ENCODE measurements at regions not wholly inside any gene's neighbourhood (a gene's known extent, or its start where the extent isn't known, plus 50 kb on each side); places are given as distances from the start of the nearest gene placed in this dataset.

- ATAC-seq (no peak), DNase-seq (ENCODE audit: low spot score) (no peak)
Observed at GRCh38 chr13:30006246-30006645, 155.8 kb upstream of the UBL3 start.

GRCh38 chr13:30004204-30004603 lies 153.8 kb upstream of the UBL3 start:
- DNase-seq (ENCODE audit: low spot score), result no peak

GRCh38 chr13:30002577-30002976 lies 152.2 kb upstream of the UBL3 start:
- no peak for ATAC-seq

More at GRCh38 chr13:30004204-30004603, 153.8 kb upstream of the UBL3 start:
- no peak for ATAC-seq

GRCh38 chr13:30000370-30000765 lies 150.0 kb upstream of the UBL3 start:
- ATAC-seq (no peak), DNase-seq (ENCODE audit: low spot score) (no peak)

More at GRCh38 chr13:30002577-30002976, 152.2 kb upstream of the UBL3 start:
- DNase-seq (ENCODE audit: low spot score), result no peak

- DNase-seq (ENCODE audit: low spot score), result no peak
- no peak for ATAC-seq
Observed at GRCh38 chr13:29999492-30000369, 149.3 kb upstream of the UBL3 start.

GRCh38 chr13:29996316-29996715 lies 145.9 kb upstream of the UBL3 start:
- ATAC-seq, result no peak
- DNase-seq (ENCODE audit: low spot score), result no peak

GRCh38 chr13:29994911-29995595 lies 144.6 kb upstream of the UBL3 start:
- ATAC-seq (no peak), DNase-seq (ENCODE audit: low spot score) (no peak)

- ATAC-seq (no peak), DNase-seq (ENCODE audit: low spot score) (no peak)
Observed at GRCh38 chr13:29993716-29994488, 143.5 kb upstream of the UBL3 start.

- ATAC-seq (no peak), DNase-seq (ENCODE audit: low spot score) (no peak)
Observed at GRCh38 chr13:29993196-29993595, 142.8 kb upstream of the UBL3 start.

GRCh38 chr13:29991343-29991742 lies 140.9 kb upstream of the UBL3 start:
- DNase-seq (ENCODE audit: low spot score), result no peak
- no peak for ATAC-seq

- ATAC-seq, result no peak
- no peak for DNase-seq (ENCODE audit: low spot score)
Observed at GRCh38 chr13:29987340-29987739, 136.9 kb upstream of the UBL3 start.

DNA sequence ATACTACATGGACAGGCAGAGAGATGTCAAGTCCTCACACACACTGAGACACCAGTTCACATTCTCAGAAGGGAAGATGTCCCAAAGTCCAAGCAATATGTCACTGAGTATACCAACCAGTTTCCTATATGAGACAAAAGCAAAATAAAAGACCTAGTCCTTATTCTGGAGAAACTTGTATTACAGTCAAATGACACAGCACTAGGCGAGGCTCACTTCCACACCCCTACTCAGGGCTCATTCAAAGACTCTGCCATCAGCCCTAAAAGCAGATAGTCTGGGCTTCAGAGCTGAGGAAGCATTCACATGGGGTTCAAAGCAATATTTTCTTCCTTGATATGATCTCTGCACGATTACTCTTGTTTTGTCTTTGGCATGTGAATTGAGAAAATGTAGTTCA lies 129.9 kb upstream of the UBL3 start:
- ATAC-seq (no peak), DNase-seq (ENCODE audit: low spot score) (no peak)

GRCh38 chr13:29978211-29978610 lies 127.8 kb upstream of the UBL3 start:
- no peak for ATAC-seq
- no peak for DNase-seq (ENCODE audit: low spot score)

GRCh38 chr13:29977476-29978120 lies 127.2 kb upstream of the UBL3 start:
- DNase-seq (ENCODE audit: low spot score) (no peak), ATAC-seq (no peak)

DNA sequence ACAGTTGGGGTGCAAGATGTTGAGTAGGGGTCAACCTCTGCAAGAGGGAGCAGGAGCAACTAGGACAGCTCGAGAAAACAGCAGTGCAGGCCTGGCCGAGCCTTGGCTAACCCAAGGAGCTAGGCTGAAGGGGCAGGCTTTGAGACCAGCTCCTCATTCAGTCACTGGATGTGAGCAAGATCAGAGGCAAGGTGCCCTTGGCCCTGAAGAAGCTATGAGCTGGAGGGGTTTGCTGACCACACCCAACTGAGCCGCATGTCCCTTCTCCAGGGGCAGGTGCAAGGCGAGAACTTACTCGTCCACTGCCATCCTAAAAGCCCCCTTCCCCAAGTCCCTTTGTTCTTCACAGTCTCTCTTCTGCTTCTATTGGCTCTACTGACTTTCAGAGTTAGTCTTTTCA lies 126.1 kb upstream of the UBL3 start:
- DNase-seq (ENCODE audit: low spot score) (no peak), ATAC-seq (no peak)

GRCh38 chr13:29975283-29975682 lies 124.9 kb upstream of the UBL3 start:
- no peak for ATAC-seq
- no peak for DNase-seq (ENCODE audit: low spot score)

DNA sequence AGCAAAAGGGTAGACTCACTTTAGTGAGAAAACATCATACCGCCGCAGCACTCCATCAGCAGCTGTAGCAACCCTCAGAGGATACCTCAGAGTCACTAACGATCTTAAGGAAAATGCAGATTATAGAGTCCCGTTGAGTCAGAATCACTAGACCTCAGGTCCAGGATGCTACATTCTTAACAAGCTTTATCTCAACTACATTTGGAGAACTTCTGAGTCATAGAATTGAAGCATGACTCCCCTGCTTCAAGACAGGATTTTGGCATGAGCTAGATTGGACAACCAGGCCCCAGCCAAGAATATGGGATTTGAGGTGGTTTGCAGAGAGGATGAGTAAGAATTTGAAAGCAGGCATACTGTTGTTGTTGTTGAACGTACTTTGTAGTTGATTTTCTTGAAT lies 118.9 kb upstream of the UBL3 start:
- no peak for DNase-seq (ENCODE audit: low spot score)
- no peak for ATAC-seq

DNA sequence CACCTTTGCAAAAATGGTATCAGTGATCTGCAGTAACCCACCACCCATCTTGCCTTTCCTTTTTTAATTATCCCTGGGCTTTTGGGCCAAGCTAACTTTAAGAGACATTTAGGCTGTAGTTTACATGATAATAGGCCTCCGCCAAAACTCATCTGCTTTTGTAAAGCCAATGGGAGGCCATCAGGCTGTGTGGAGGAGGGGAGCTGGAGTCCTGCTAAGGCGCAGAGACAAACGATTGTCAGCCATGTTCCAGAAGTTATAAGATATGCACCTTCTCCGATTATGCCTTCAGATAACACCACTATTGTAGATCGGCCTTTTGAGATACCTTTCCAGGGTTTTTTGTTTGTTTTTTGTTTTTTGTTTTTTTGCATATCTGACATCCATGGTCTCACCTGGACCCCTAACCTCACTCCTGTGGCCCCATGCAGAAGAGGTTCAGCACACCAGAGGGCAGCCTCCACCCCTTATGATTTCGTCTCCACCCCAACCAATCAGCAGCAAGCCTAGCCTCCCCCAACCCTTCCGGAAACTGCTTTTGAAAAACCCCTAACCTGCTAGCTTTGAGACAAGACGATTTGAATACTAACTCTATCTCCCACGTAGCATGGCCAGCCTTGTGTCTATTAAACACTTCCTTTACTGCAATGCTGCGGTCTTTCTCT lies 113.9 kb upstream of the UBL3 start:
- no peak for DNase-seq (ENCODE audit: low spot score)
- no peak for ATAC-seq

DNA sequence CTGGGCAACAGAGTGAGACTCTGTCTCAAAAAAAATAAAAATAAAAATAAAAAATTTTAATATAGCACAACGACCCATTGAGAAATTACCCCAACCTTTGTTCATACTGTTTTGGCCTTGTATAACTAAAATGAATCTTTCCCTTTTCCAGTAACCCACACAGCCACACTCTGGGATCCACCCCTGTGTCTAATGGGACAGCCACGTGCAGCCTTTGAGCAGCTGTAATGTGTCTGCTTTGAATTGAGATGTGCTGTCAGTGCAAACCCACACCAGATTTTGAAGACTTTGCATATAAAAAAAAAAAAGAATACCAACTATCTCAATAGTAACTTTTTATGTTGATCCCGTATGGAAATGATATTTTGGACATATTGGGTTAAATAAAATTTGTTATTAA lies 112.7 kb upstream of the UBL3 start:
- ATAC-seq, result no peak
- DNase-seq (ENCODE audit: low spot score), result no peak

- ATAC-seq (no peak), DNase-seq (ENCODE audit: low spot score) (no peak)
Observed at GRCh38 chr13:29961036-29961670, 110.7 kb upstream of the UBL3 start.
